ENCODE measurements at regions not wholly inside any gene's neighbourhood (a gene's known extent, or its start where the extent isn't known, plus 50 kb on each side); places are given as distances from the start of the nearest gene placed in this dataset.

DNA sequence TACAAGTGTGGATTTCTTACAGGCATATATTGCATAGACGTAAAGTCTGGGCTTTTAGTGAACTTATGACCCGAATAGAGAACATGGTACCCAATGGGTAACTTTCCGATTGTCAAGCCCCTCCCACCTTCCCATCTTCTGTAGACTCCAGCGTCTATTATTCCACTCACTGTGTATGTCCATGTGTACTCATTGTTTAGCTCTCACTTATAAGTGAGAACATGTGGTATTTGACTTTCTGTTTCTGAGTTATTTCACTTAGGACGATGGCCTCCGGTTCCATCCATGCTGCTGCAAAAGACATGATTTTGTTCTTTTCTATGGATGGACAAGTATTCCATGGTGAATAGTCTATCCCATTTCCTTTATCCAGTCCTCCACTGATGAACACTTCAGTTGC lies 306.4 kb downstream of the CD83 start:
- Histone ChIP-seq H3K9me2 (ENCODE audit: insufficient read depth) (peaks cover 12% of the 10 kb centered on the region; the same call in 1 of the 2 replicates), H3K27me3 (ENCODE audit: insufficient read depth) (no peaks in the 10 kb centered on the region), H3K36me3 (ENCODE audit: insufficient read depth) (no peaks in the 10 kb centered on the region), H3K4me2 (no peak overlapping the region), H3K4me3 (no peak overlapping the region), H2AFZ (no peak overlapping the region), H4K20me1 (replicated peaks; ENCODE audit: insufficient read depth) (no peaks in the 10 kb centered on the region), H3F3A (replicated peaks; ENCODE audit: low read depth) (no peaks in the 10 kb centered on the region), H3K27ac (ENCODE audit: low read depth) (no peak overlapping the region), H3K4me1 (ENCODE audit: insufficient read depth) (peaks cover 7% of the 10 kb centered on the region; the same call in 1 of the 2 replicates), H3K79me2 (replicated peaks; ENCODE audit: insufficient read depth) (no peaks in the 10 kb centered on the region)
- Mint-ChIP-seq H3K27me3 (ENCODE audit: insufficient read depth, low read depth, poor library complexity) (no peaks in the 10 kb centered on the region), H3K36me3 (ENCODE audit: low read depth) (no peaks in the 10 kb centered on the region), H3K4me1 (peaks cover 3% of the 10 kb centered on the region), H3K27ac (no peak overlapping the region), H3K4me3 (no peak overlapping the region), H3K9me3 (no peaks in the 10 kb centered on the region)
- ATAC-seq (no peak), DNase-seq (ENCODE audit: low spot score) (no peak)
- TF ChIP-seq CREB1 (CRISPR knock-in tag; IDR thresholded peaks at IDR 0.05; ENCODE audit: low read depth) (no peak), EZH2 (IDR thresholded peaks at IDR 0.05; ENCODE audit: low read depth, unreplicated experiment) (no peak), NANOG (IDR thresholded peaks at IDR 0.05; ENCODE audit: borderline replicate concordance) (no peak), ZNF114 (CRISPR knock-in tag; IDR thresholded peaks at IDR 0.05) (no peak), STAT1 (IDR thresholded peaks at IDR 0.05; ENCODE audit: unreplicated experiment) (no peak), POLR2AphosphoS5 (IDR thresholded peaks at IDR 0.05; ENCODE audit: low read depth) (no peak), JUNB (IDR thresholded peaks at IDR 0.05; ENCODE audit: unreplicated experiment) (no peak), EZH2phosphoT487 (IDR thresholded peaks at IDR 0.05; ENCODE audit: unreplicated experiment) (no peak)
- TF ChIP-seq, protein P1, sequence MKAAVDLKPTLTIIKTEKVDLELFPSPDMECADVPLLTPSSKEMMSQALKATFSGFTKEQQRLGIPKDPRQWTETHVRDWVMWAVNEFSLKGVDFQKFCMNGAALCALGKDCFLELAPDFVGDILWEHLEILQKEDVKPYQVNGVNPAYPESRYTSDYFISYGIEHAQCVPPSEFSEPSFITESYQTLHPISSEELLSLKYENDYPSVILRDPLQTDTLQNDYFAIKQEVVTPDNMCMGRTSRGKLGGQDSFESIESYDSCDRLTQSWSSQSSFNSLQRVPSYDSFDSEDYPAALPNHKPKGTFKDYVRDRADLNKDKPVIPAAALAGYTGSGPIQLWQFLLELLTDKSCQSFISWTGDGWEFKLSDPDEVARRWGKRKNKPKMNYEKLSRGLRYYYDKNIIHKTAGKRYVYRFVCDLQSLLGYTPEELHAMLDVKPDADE (IDR thresholded peaks at IDR 0.05), result no peak
- TF ChIP-seq, protein P2, sequence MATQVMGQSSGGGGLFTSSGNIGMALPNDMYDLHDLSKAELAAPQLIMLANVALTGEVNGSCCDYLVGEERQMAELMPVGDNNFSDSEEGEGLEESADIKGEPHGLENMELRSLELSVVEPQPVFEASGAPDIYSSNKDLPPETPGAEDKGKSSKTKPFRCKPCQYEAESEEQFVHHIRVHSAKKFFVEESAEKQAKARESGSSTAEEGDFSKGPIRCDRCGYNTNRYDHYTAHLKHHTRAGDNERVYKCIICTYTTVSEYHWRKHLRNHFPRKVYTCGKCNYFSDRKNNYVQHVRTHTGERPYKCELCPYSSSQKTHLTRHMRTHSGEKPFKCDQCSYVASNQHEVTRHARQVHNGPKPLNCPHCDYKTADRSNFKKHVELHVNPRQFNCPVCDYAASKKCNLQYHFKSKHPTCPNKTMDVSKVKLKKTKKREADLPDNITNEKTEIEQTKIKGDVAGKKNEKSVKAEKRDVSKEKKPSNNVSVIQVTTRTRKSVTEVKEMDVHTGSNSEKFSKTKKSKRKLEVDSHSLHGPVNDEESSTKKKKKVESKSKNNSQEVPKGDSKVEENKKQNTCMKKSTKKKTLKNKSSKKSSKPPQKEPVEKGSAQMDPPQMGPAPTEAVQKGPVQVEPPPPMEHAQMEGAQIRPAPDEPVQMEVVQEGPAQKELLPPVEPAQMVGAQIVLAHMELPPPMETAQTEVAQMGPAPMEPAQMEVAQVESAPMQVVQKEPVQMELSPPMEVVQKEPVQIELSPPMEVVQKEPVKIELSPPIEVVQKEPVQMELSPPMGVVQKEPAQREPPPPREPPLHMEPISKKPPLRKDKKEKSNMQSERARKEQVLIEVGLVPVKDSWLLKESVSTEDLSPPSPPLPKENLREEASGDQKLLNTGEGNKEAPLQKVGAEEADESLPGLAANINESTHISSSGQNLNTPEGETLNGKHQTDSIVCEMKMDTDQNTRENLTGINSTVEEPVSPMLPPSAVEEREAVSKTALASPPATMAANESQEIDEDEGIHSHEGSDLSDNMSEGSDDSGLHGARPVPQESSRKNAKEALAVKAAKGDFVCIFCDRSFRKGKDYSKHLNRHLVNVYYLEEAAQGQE (IDR thresholded peaks at IDR 0.05; ENCODE audit: unreplicated experiment), result no peak
- TF ChIP-seq, protein P3, sequence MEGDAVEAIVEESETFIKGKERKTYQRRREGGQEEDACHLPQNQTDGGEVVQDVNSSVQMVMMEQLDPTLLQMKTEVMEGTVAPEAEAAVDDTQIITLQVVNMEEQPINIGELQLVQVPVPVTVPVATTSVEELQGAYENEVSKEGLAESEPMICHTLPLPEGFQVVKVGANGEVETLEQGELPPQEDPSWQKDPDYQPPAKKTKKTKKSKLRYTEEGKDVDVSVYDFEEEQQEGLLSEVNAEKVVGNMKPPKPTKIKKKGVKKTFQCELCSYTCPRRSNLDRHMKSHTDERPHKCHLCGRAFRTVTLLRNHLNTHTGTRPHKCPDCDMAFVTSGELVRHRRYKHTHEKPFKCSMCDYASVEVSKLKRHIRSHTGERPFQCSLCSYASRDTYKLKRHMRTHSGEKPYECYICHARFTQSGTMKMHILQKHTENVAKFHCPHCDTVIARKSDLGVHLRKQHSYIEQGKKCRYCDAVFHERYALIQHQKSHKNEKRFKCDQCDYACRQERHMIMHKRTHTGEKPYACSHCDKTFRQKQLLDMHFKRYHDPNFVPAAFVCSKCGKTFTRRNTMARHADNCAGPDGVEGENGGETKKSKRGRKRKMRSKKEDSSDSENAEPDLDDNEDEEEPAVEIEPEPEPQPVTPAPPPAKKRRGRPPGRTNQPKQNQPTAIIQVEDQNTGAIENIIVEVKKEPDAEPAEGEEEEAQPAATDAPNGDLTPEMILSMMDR (conservative IDR thresholded peaks at IDR 0.05; ENCODE audit: low read depth in 2 of 2), result no peak
- TF ChIP-seq, protein P4, sequence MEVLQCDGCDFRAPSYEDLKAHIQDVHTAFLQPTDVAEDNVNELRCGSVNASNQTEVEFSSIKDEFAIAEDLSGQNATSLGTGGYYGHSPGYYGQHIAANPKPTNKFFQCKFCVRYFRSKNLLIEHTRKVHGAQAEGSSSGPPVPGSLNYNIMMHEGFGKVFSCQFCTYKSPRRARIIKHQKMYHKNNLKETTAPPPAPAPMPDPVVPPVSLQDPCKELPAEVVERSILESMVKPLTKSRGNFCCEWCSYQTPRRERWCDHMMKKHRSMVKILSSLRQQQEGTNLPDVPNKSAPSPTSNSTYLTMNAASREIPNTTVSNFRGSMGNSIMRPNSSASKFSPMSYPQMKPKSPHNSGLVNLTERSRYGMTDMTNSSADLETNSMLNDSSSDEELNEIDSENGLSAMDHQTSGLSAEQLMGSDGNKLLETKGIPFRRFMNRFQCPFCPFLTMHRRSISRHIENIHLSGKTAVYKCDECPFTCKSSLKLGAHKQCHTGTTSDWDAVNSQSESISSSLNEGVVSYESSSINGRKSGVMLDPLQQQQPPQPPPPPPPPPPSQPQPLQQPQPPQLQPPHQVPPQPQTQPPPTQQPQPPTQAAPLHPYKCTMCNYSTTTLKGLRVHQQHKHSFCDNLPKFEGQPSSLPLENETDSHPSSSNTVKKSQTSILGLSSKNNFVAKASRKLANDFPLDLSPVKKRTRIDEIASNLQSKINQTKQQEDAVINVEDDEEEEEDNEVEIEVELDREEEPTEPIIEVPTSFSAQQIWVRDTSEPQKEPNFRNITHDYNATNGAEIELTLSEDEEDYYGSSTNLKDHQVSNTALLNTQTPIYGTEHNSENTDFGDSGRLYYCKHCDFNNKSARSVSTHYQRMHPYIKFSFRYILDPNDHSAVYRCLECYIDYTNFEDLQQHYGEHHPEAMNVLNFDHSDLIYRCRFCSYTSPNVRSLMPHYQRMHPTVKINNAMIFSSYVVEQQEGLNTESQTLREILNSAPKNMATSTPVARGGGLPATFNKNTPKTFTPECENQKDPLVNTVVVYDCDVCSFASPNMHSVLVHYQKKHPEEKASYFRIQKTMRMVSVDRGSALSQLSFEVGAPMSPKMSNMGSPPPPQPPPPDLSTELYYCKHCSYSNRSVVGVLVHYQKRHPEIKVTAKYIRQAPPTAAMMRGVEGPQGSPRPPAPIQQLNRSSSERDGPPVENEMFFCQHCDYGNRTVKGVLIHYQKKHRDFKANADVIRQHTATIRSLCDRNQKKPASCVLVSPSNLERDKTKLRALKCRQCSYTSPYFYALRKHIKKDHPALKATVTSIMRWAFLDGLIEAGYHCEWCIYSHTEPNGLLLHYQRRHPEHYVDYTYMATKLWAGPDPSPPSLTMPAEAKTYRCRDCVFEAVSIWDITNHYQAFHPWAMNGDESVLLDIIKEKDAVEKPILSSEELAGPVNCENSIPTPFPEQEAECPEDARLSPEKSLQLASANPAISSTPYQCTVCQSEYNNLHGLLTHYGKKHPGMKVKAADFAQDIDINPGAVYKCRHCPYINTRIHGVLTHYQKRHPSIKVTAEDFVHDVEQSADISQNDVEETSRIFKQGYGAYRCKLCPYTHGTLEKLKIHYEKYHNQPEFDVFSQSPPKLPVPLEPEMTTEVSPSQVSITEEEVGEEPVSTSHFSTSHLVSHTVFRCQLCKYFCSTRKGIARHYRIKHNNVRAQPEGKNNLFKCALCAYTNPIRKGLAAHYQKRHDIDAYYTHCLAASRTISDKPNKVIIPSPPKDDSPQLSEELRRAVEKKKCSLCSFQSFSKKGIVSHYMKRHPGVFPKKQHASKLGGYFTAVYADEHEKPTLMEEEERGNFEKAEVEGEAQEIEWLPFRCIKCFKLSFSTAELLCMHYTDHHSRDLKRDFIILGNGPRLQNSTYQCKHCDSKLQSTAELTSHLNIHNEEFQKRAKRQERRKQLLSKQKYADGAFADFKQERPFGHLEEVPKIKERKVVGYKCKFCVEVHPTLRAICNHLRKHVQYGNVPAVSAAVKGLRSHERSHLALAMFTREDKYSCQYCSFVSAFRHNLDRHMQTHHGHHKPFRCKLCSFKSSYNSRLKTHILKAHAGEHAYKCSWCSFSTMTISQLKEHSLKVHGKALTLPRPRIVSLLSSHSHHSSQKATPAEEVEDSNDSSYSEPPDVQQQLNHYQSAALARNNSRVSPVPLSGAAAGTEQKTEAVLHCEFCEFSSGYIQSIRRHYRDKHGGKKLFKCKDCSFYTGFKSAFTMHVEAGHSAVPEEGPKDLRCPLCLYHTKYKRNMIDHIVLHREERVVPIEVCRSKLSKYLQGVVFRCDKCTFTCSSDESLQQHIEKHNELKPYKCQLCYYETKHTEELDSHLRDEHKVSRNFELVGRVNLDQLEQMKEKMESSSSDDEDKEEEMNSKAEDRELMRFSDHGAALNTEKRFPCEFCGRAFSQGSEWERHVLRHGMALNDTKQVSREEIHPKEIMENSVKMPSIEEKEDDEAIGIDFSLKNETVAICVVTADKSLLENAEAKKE (CRISPR knock-in tag; IDR thresholded peaks at IDR 0.05), result no peak
